DND-41 (cell line): ENCODE measurements at regions not wholly inside any gene's neighbourhood (a gene's known extent, or its start where the extent isn't known, plus 50 kb on each side); places are given as distances from the start of the nearest gene placed in this dataset.

Source experiments
- ATAC-seq: fragments of 200-7000 bp; cut with Tn5 transposase; 3 replicates; pipeline ENCODE4 v1.9.1; 2021; ENCODE audit warnings: low read depth; ENCODE audit not compliant: insufficient read depth
- DNase-seq: peaks from one replicate; pipeline ENCODE4 v3.0.0-alpha.2; 2020
- H2AFZ ChIP-seq: 2 replicates; pipeline ENCODE4 v1.6.0; 2012; ENCODE audit warnings: low read depth, low read length
- H3K27ac ChIP-seq: 2 replicates; pipeline ENCODE4 v1.5.1; 2012; ENCODE audit warnings: low read length, inconsistent platforms
- H3K27me3 ChIP-seq: fragments of 200-600 bp; sonication (generic); 2 replicates; pipeline ENCODE4 v1.6.0; 2012; ENCODE audit warnings: low read length, mild to moderate bottlenecking, inconsistent platforms; ENCODE audit not compliant: insufficient read depth, poor library complexity
- H3K36me3 ChIP-seq: 2 replicates; pipeline ENCODE4 v1.5.1; 2012; ENCODE audit warnings: low read length, inconsistent platforms; ENCODE audit not compliant: insufficient read depth
- H3K4me1 ChIP-seq: 2 replicates; pipeline ENCODE4 v1.5.1; 2012; ENCODE audit warnings: mild to moderate bottlenecking, low read length; ENCODE audit not compliant: insufficient read depth
- H3K4me2 ChIP-seq: 2 replicates; pipeline ENCODE4 v1.6.0; 2012; ENCODE audit warnings: mild to moderate bottlenecking, moderate library complexity, low read length, inconsistent platforms; ENCODE audit not compliant: insufficient read depth
- H3K4me3 ChIP-seq, 2 experiments: fragments of 200-600 bp in 1 of 2; shearing (Covaris generic) in 1 of 2; 2 replicates each; pipeline ENCODE4 v1.5.1; 2012 to 2016; ENCODE audit warnings: inconsistent platforms in 2 of 2, low read length in 2 of 2, mild to moderate bottlenecking in 2 of 2, low read depth in 1 of 2, moderate library complexity in 1 of 2
- H3K79me2 ChIP-seq: 2 replicates; pipeline ENCODE4 v1.6.0; 2012; ENCODE audit warnings: low read length, inconsistent platforms; ENCODE audit not compliant: insufficient read depth
- H3K9ac ChIP-seq: 2 replicates; pipeline ENCODE4 v1.6.0; 2012; ENCODE audit warnings: low read depth, mild to moderate bottlenecking, inconsistent platforms, low read length, moderate library complexity
- H3K9me3 ChIP-seq: 2 replicates; pipeline ENCODE4 v1.5.1; 2012; ENCODE audit warnings: low read length, moderate library complexity, mild to moderate bottlenecking, inconsistent platforms; ENCODE audit not compliant: insufficient read depth, severe bottlenecking
- H4K20me1 ChIP-seq: 2 replicates; pipeline ENCODE4 v1.6.0; 2012; ENCODE audit warnings: low read length; ENCODE audit not compliant: insufficient read depth
- CTCF ChIP-seq: IDR thresholded peaks from 2 replicates; pipeline ENCODE4 v1.5.1; 2012; ENCODE audit warnings: borderline replicate concordance, low read length, moderate library complexity, mild to moderate bottlenecking; ENCODE audit not compliant: poor library complexity, severe bottlenecking; ENCODE audit errors: extremely low read depth
- EZH2 ChIP-seq: IDR thresholded peaks from 3 replicates; pipeline ENCODE4 v1.6.1; 2012; ENCODE audit warnings: borderline replicate concordance, low read depth, mild to moderate bottlenecking, moderate library complexity, low read length, inconsistent platforms; ENCODE audit not compliant: severe bottlenecking

GRCh38 chr16:55184619-55185018 lies 139.4 kb upstream of the IRX6 start:
- no peak overlapping the region for H3K4me2 ChIP-seq
- no peaks in the 10 kb centered on the region for H4K20me1 ChIP-seq
- no peaks in the 10 kb centered on the region for H3K79me2 ChIP-seq
- no peaks in the 10 kb centered on the region for H3K4me1 ChIP-seq
- no peaks in the 10 kb centered on the region for H3K36me3 ChIP-seq
- no peak overlapping the region for H3K4me3 ChIP-seq
- no peak overlapping the region for H3K9ac ChIP-seq
- TF ChIP-seq CTCF (no peak), EZH2 (no peak)
- H3K9me3 ChIP-seq: no peaks in the 10 kb centered on the region
- H2AFZ ChIP-seq: no peak overlapping the region
- ATAC-seq: no peak
- no peaks in the 10 kb centered on the region for H3K27me3 ChIP-seq
- no peak for DNase-seq
- H3K27ac ChIP-seq: no peak overlapping the region

DNA sequence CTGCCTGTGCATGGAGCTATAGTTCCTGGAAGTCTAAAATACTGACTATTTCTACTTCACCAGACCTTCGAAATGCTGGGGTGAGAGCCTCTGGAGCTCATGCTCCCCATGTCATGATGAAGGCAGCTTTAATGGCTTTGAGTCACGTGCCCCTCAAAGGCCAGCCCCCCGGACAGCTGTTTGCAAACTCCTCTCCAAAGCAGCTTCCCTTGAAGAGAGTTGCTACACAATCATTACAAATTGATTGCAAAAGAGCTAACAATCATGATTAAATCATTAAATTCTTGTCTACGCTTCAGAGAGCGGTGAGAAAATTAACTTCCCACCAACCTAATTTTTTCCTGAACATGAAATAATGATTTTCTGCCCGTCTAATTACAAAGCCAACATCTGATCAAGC lies 134.8 kb upstream of the IRX6 start:
- no peaks in the 10 kb centered on the region for H4K20me1 ChIP-seq
- no peak overlapping the region for H3K4me2 ChIP-seq
- no peak for TF ChIP-seq CTCF
- no peak for TF ChIP-seq EZH2
- no peak overlapping the region for H3K4me3 ChIP-seq
- no peaks in the 10 kb centered on the region for H3K27me3 ChIP-seq
- H3K9ac ChIP-seq: no peak overlapping the region
- no peaks in the 10 kb centered on the region for H3K79me2 ChIP-seq
- no peak overlapping the region for H2AFZ ChIP-seq
- no peak overlapping the region for H3K27ac ChIP-seq
- no peak for DNase-seq
- no peaks in the 10 kb centered on the region for H3K4me1 ChIP-seq
- no peaks in the 10 kb centered on the region for H3K36me3 ChIP-seq
- ATAC-seq: no peak
- no peaks in the 10 kb centered on the region for H3K9me3 ChIP-seq

- DNase-seq (no peak), ATAC-seq (no peak)
- Histone ChIP-seq H3K79me2 (no peaks in the 10 kb centered on the region), H3K9me3 (no peaks in the 10 kb centered on the region), H4K20me1 (no peaks in the 10 kb centered on the region), H3K36me3 (no peaks in the 10 kb centered on the region), H3K9ac (no peak overlapping the region), H3K4me1 (no peaks in the 10 kb centered on the region), H3K4me2 (no peak overlapping the region), H3K27ac (no peak overlapping the region), H2AFZ (no peak overlapping the region), H3K4me3 (no peak overlapping the region), H3K27me3 (no peaks in the 10 kb centered on the region)
- TF ChIP-seq CTCF: no peak
- no peak for TF ChIP-seq EZH2
These were observed 134.0 kb upstream of the IRX6 start for GRCh38 chr16:55189682-55190636.
